Endothelial cell (in vitro differentiated cells): ENCODE measurements at regions not wholly inside any gene's neighbourhood (a gene's known extent, or its start where the extent isn't known, plus 50 kb on each side); places are given as distances from the start of the nearest gene placed in this dataset.

Source experiments
- DNase-seq: peaks from one replicate; pipeline ENCODE4 v3.0.0; 2021; ENCODE audit warnings: low spot score
- H3K27ac Mint-ChIP-seq: one replicate; pipeline ENCODE4 v1.8.0; 2021; ENCODE audit warnings: mixed read lengths, inconsistent platforms; ENCODE audit not compliant: unreplicated experiment
- H3K27me3 Mint-ChIP-seq: one replicate; pipeline ENCODE4 v1.8.0; 2021; ENCODE audit warnings: mild to moderate bottlenecking, moderate library complexity, mixed read lengths, inconsistent platforms; ENCODE audit not compliant: unreplicated experiment
- H3K36me3 Mint-ChIP-seq: one replicate; pipeline ENCODE4 v1.8.0; 2021; ENCODE audit warnings: mild to moderate bottlenecking, low read depth, mixed read lengths, inconsistent platforms; ENCODE audit not compliant: unreplicated experiment
- H3K4me1 Mint-ChIP-seq: one replicate; pipeline ENCODE4 v1.8.0; 2021; ENCODE audit warnings: mild to moderate bottlenecking, mixed read lengths, inconsistent platforms; ENCODE audit not compliant: unreplicated experiment
- H3K4me3 Mint-ChIP-seq: one replicate; pipeline ENCODE4 v1.8.0; 2021; ENCODE audit warnings: mild to moderate bottlenecking, mixed read lengths, inconsistent platforms; ENCODE audit not compliant: unreplicated experiment
- H3K9me3 Mint-ChIP-seq: one replicate; pipeline ENCODE4 v1.8.0; 2021; ENCODE audit warnings: mixed read lengths, inconsistent platforms; ENCODE audit not compliant: unreplicated experiment
- TF ChIP-seq, protein P1 (sequence below): fragments of 200-600 bp; sonication (generic); IDR thresholded peaks from one replicate; pipeline ENCODE4 v1.5.0; 2021; ENCODE audit warnings: antibody characterized with exemption; ENCODE audit not compliant: unreplicated experiment

DNA sequence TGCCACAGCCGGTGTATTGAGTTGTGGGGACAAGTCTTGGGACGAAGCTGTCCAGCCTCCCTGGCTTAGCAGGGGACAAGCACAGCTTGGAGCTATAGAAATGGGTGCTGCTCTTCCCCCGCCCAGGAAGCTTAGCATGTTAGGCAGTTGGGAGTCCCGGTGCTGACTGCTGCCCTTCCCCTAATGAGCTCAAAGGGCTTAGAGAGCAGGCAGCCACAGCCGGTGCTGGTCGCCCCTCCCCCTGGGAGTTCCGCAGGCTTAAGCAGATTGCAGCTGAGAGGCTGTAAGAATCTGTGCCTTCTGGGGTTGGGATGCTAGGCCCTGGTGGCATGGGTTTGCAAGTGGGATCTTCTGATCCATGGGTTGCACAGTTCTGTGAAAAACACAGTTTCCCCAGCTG is 237.3 kb downstream of the DCDC2C start:
- Mint-ChIP-seq H3K27me3 (peaks cover 4% of the 10 kb centered on the region), H3K36me3 (peaks cover 3% of the 10 kb centered on the region), H3K4me3 (no peak overlapping the region), H3K27ac (no peak overlapping the region), H3K9me3 (peaks cover 21% of the 10 kb centered on the region), H3K4me1 (no peaks in the 10 kb centered on the region)
- TF ChIP-seq, protein P1, sequence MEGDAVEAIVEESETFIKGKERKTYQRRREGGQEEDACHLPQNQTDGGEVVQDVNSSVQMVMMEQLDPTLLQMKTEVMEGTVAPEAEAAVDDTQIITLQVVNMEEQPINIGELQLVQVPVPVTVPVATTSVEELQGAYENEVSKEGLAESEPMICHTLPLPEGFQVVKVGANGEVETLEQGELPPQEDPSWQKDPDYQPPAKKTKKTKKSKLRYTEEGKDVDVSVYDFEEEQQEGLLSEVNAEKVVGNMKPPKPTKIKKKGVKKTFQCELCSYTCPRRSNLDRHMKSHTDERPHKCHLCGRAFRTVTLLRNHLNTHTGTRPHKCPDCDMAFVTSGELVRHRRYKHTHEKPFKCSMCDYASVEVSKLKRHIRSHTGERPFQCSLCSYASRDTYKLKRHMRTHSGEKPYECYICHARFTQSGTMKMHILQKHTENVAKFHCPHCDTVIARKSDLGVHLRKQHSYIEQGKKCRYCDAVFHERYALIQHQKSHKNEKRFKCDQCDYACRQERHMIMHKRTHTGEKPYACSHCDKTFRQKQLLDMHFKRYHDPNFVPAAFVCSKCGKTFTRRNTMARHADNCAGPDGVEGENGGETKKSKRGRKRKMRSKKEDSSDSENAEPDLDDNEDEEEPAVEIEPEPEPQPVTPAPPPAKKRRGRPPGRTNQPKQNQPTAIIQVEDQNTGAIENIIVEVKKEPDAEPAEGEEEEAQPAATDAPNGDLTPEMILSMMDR = no peak
- no peak for DNase-seq

- peaks cover 3% of the 10 kb centered on the region for H3K36me3 Mint-ChIP-seq
- DNase-seq = no peak
- H3K4me3 Mint-ChIP-seq = no peak overlapping the region
- TF ChIP-seq, protein P1 = no peak
- no peak overlapping the region for H3K27ac Mint-ChIP-seq
- H3K9me3 Mint-ChIP-seq = peaks cover 14% of the 10 kb centered on the region
- peaks cover 4% of the 10 kb centered on the region for H3K27me3 Mint-ChIP-seq
- H3K4me1 Mint-ChIP-seq = no peaks in the 10 kb centered on the region
These were observed 239.5 kb downstream of the DCDC2C start for GRCh38 chr2:3942841-3943240.

DNA sequence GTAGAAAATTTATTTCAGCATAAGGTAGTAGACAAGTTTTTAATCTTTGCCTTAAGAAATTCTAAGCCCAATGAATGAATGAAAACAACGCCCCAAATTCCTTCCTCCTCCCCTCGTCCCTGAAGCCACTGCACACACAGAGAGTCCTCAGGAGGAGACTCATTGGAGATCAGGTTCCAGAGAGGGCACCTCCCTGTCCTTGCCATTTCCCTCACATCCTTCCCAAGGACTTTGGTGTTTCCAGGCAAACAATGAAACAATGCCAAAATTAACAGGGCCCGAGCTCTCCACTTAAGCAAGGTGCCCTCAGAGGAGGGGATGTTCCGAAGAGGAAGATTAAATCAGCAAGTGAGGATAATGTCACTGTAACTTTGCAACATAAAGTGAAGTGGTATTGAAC is 240.7 kb downstream of the DCDC2C start:
- Mint-ChIP-seq H3K27me3 (peaks cover 4% of the 10 kb centered on the region), H3K4me3 (no peak overlapping the region), H3K27ac (no peak overlapping the region), H3K9me3 (peaks cover 14% of the 10 kb centered on the region), H3K4me1 (no peaks in the 10 kb centered on the region), H3K36me3 (peaks cover 3% of the 10 kb centered on the region)
- no peak for DNase-seq
- TF ChIP-seq, protein P1 = no peak

- no peak for DNase-seq
- Mint-ChIP-seq H3K4me1 (no peaks in the 10 kb centered on the region), H3K4me3 (no peak overlapping the region), H3K36me3 (peaks cover 3% of the 10 kb centered on the region), H3K9me3 (peaks cover 9% of the 10 kb centered on the region), H3K27ac (no peak overlapping the region), H3K27me3 (peaks cover 4% of the 10 kb centered on the region)
- TF ChIP-seq, protein P1 = no peak
These were observed 241.5 kb downstream of the DCDC2C start for GRCh38 chr2:3944841-3945240.

DNA sequence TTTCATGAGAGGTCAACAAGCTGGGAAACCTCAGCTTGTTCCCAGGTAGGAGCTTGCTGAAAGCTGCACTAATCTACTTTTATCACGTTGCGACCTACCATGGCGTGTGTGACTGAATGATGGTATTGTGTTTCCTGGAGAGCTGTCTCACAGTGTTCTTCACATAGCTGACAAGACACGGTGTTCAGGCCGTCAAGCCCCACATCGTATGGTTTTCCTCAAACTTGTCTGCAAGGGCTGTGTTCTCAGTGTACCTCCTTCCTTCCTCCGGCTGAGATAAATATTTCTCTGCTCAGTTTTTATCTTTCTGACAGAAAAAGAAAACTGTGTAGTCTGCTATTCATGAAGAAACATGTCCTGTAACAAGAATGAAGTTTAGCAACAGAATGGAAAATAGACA is 244.8 kb downstream of the DCDC2C start:
- peaks cover 2% of the 10 kb centered on the region for H3K36me3 Mint-ChIP-seq
- TF ChIP-seq, protein P1 = no peak
- no peak overlapping the region for H3K27ac Mint-ChIP-seq
- no peak overlapping the region for H3K4me3 Mint-ChIP-seq
- no peak for DNase-seq
- peaks cover 4% of the 10 kb centered on the region for H3K27me3 Mint-ChIP-seq
- H3K9me3 Mint-ChIP-seq = peaks cover 11% of the 10 kb centered on the region
- no peaks in the 10 kb centered on the region for H3K4me1 Mint-ChIP-seq
